ENCODE measurements at regions not wholly inside any gene's neighbourhood (a gene's known extent, or its start where the extent isn't known, plus 50 kb on each side); places are given as distances from the start of the nearest gene placed in this dataset.
A peak's percentile ranks its signal among the peaks of the same experiment; 100 is the strongest.
"Not testable (repeated sequence)": the region's sequence is repeated elsewhere in the genome, so short reads cannot be mapped to it uniquely, and the experiment has no call there.

- Histone ChIP-seq H3K4me1 (no peaks in the 10 kb centered on the region), H3K27me3 (no peaks in the 10 kb centered on the region), H3K36me3 (no peaks in the 10 kb centered on the region), H3K27ac (no peak overlapping the region), H3K9me3 (no peaks in the 10 kb centered on the region), H3K4me3 (no peak overlapping the region)
- DNase-seq (no peak), ATAC-seq (peak in 1 of 4 donors; percentile 17), FAIRE-seq (no peak)
- intact Hi-C loops (cut with DNase I) = no loop called here
- no peak for TF ChIP-seq CTCF (IDR thresholded peaks at IDR 0.05)
- 65 to 90% methylated on average over 4 of the region's 4 CpGs for WGBS, 2 donors
Observed at GRCh38 chr2:13308989-13309388, 592.3 kb downstream of the TRIB2 start.

- FAIRE-seq = no peak
- Histone ChIP-seq H3K9me3 (no peaks in the 10 kb centered on the region), H3K36me3 (no peaks in the 10 kb centered on the region), H3K4me3 (no peak overlapping the region), H3K27ac (no peak overlapping the region), H3K4me1 (no peaks in the 10 kb centered on the region), H3K27me3 (no peaks in the 10 kb centered on the region)
- no peak for TF ChIP-seq CTCF (IDR thresholded peaks at IDR 0.05)
- WGBS, 2 donors = 70 to 71% methylated on average over 2 of the region's 2 CpGs
- no peak for DNase-seq
- intact Hi-C loops (cut with DNase I) = no loop called here
- ATAC-seq = no peak
Observed at GRCh38 chr2:13332060-13332459, 615.3 kb downstream of the TRIB2 start.

GRCh38 chr2:13334071-13334470, 617.3 kb downstream of the TRIB2 start:
- H3K9me3 ChIP-seq; intact Hi-C loops (cut with DNase I); H3K27ac ChIP-seq; H3K27me3 ChIP-seq; ATAC-seq; H3K4me1 ChIP-seq; H3K36me3 ChIP-seq; H3K4me3 ChIP-seq; DNase-seq: not testable (repeated sequence)
- peak; percentile 100 for FAIRE-seq

GRCh38 chr2:13334545-13334944, 617.8 kb downstream of the TRIB2 start:
- no peak for FAIRE-seq
- DNase-seq = no peak
- intact Hi-C loops (cut with DNase I) = no loop called here
- TF ChIP-seq CTCF (IDR thresholded peaks at IDR 0.05) = no peak
- no peak overlapping the region for H3K27ac ChIP-seq
- no peaks in the 10 kb centered on the region for H3K9me3 ChIP-seq
- H3K4me1 ChIP-seq = no peaks in the 10 kb centered on the region
- no peaks in the 10 kb centered on the region for H3K27me3 ChIP-seq
- no peak overlapping the region for H3K4me3 ChIP-seq
- ATAC-seq = no peak
- H3K36me3 ChIP-seq = no peaks in the 10 kb centered on the region

DNA sequence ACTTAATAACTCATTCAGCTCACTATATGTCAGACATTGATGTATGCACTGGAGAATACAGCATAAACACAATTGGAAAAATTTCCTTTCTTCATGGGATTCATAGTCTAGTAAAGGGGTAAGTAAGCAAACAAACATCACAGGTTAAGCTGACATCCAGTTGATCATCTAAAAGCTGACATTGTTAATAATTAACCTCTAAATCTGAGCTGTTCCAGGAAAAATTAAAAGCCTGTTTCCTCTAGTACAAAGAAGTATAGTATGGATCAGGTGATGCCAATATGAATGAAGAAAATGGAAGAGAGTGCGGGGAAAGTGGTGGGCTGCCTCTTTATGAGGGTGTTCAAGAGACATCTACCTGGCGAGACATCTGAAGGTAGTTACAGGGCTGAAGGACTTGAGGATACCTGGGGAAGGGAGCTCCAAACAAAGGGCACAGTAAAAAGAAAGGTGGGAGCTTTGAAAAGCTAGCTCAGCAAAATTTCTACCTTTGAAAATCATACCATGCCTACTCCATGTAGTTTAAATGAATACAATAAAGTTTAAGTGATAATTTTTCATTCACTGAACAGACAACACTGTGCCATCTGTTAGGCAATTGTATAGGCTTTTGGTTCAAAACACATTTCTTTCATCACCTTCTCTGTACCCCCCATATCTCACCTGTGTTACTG, 619.3 kb downstream of the TRIB2 start:
- ATAC-seq = peak in 2 of 4 donors; percentile 51 to 56
- H3K36me3 ChIP-seq = no peaks in the 10 kb centered on the region
- intact Hi-C loops (cut with DNase I) = no loop called here
- no peak overlapping the region for H3K27ac ChIP-seq
- 79% methylated on average over 2 of the region's 2 CpGs for WGBS, 2 donors
- no peak for TF ChIP-seq CTCF (IDR thresholded peaks at IDR 0.05)
- no peaks in the 10 kb centered on the region for H3K27me3 ChIP-seq
- H3K9me3 ChIP-seq = no peaks in the 10 kb centered on the region
- H3K4me3 ChIP-seq = no peak overlapping the region
- FAIRE-seq = no peak
- DNase-seq = no peak
- H3K4me1 ChIP-seq = no peaks in the 10 kb centered on the region

Data from pancreas (tissue), 10 donors.